GM12874 (cell line): ENCODE measurements at regions not wholly inside any gene's neighbourhood (a gene's known extent, or its start where the extent isn't known, plus 50 kb on each side); places are given as distances from the start of the nearest gene placed in this dataset.

ENCODE experiments used
- TF ChIP-seq, protein P1 (sequence below): IDR thresholded peaks from 2 replicates; pipeline ENCODE4 v1.5.1; 2011; ENCODE audit warnings: low read depth, mild to moderate bottlenecking, control low read depth, low read length, moderate library complexity; ENCODE audit not compliant: insufficient read depth

DNA sequence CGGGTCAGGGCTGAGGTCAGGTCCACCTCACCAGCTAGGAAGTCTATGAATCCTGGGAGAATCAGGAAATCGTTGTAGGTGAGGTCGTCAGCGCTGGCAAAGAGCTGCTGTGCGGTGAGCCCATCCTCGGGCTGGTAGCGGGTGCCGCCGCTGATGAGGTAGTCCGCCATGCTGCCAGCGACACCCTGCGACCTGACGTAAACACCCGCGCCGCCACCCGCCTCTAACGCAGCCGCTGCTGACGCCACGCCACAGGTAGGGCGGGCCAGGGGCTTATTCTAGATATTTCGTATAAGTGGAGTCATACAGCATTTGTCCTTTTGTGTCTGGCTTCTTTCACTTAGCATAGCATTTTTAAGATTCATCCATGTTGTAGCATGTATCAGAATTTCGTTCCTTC is 220.2 kb upstream of the ATP6AP2 start:
- TF ChIP-seq, protein P1, sequence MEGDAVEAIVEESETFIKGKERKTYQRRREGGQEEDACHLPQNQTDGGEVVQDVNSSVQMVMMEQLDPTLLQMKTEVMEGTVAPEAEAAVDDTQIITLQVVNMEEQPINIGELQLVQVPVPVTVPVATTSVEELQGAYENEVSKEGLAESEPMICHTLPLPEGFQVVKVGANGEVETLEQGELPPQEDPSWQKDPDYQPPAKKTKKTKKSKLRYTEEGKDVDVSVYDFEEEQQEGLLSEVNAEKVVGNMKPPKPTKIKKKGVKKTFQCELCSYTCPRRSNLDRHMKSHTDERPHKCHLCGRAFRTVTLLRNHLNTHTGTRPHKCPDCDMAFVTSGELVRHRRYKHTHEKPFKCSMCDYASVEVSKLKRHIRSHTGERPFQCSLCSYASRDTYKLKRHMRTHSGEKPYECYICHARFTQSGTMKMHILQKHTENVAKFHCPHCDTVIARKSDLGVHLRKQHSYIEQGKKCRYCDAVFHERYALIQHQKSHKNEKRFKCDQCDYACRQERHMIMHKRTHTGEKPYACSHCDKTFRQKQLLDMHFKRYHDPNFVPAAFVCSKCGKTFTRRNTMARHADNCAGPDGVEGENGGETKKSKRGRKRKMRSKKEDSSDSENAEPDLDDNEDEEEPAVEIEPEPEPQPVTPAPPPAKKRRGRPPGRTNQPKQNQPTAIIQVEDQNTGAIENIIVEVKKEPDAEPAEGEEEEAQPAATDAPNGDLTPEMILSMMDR, result no peak

GRCh38 chrX:40359593-40359992 is 221.2 kb upstream of the ATP6AP2 start:
- TF ChIP-seq, protein P1, result no peak

DNA sequence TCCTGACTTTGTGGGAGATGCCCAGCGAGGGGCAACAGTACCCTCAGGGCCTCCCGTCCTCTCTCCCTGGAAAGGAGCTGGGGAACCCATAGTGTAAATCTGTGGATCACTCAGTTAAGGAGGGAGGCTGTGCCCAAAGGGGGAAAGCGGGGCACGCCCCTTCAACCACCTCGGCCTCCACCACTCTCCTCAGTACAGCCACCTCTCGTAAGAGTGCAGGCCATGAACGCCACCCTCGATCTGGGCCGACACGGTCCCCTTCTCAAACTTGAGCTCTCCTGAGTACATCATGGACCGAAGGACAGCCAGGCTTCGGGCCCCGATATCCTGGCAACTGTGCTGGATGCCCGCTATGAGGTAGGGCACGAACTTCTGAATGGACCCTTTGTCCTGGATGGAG is 221.8 kb upstream of the ATP6AP2 start:
- TF ChIP-seq, protein P1, result no peak

GRCh38 chrX:40349251-40349650 is 231.5 kb upstream of the ATP6AP2 start:
- TF ChIP-seq, protein P1, result no peak

DNA sequence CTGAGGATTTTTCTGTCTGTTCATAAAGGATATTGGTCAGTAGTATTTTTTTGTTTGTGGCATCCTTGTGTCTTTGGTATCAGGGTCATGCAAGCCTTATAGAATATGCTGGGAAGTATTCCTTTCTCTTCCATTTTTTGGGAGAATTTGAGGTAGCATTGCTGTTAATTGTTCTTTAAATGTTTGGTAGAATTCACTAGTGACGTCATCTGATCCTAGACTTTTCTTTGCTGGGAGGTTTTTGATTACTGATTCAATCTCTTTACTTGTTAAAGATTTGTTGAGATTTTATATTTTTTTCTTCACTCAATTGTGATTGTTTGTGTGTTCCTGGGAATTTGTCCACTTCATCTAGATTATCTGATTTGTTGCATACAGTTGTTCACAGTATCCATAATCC is 234.4 kb upstream of the ATP6AP2 start:
- TF ChIP-seq, protein P1, result no peak

DNA sequence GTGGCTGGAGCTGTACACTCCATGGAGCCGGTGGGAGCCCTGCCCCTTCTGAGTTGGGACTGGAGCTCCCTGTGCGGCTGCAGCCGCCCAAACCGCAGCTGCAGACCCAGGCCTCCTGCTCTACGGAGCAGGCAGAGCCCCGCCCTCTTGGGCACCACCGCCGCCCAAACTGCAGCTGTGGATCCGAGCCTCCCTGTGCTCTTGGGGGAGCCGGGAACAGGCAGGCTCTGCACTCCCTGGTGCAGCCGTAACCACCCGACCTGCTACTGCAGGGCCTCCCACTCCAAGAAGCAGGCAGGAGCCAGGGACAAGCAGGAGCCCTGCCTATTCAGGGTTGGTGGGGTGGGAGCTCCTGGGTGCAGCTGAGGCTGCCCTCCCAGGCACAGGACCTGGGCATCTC is 237.5 kb upstream of the ATP6AP2 start:
- TF ChIP-seq, protein P1, result no peak

DNA sequence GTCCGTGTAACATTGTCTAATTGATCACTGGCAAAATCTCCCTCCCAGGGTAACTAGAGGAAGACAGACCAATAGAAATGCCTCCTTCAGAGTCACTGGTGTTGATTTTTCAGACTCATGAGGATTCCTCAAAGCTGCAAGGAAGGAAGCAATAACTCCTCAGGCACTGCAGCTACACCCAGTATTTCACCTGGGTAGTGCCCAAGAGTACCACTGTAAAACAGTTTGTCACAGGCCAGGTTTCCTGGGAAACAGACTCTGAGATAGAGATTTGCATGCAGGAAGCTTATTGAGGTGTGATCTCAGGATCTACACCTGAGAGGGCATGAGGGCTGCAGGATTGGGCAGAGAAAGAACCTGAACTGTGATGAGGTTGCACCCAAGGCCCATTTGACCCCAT is 240.7 kb upstream of the ATP6AP2 start:
- TF ChIP-seq, protein P1, result no peak

DNA sequence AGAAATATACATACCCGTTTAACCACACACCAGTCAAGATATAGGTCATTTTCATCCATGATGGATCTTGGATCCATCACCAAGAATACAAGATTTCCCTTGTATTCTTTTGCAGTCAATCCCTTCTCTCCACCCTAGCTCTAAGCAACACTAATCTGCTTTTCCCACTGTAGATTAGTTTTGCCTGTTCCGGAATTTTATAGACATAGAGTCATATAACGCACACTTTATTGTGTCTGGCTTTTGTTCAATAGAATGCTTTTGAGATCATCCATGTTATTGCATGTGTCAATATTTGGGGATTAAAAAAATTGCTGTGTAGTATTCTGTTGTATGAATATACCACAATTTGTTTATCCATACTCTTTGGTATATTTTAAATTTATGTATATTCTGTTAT is 235.6 kb upstream of the BCOR start:
- TF ChIP-seq, protein P1, result no peak
